Stimulated activated CD4-positive, alpha-beta T cell treated with anti-CD3 and anti-CD28 coated beads, Interleukin-2, amount 100 ng/mL, for 4 hours (primary cell): ENCODE measurements at regions not wholly inside any gene's neighbourhood (a gene's known extent, or its start where the extent isn't known, plus 50 kb on each side); places are given as distances from the start of the nearest gene placed in this dataset.

Experiments
- DNase-seq: peaks from one replicate; pipeline ENCODE4 v3.0.0-alpha.2; 2020; ENCODE audit warnings: low read depth

DNA sequence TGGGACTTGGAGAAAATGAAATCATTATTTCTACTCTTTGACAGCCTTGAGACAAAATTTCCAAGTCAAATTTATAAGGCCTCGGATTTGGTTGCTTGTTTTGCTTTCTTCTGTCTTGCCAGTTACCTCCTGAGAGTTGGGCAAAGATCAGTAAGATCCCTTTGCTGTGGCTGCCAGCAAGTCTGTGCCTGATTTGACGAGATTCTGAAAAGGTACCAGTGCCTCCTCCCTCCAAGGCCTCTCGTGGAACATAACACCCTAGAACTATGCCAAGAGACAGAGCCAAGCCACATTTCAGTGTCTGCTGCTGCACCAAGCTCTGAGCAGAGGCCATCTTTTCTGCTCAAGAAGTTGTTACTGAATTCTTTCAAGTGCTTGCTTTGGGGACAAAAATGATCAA is 61.0 kb downstream of the GTPBP8 start:
- DNase-seq, result no peak

DNA sequence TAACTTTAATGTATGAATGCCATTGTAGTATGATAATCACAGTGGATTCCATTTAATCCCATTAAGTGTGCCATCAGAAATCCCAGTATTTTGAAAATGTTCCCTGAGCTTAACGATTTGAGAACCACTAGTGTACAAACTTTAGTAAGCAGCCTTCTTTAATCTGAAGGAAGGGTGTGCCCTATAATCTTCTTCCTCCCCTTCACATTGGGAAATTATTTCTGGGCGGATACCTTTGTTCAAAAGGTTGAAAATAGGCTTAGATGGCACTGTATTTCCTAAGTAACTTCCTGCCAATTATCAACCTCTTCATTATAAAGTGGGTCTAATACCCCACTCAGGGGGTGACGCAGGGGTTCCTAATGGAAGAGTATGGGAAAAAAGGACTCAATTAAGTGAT is 62.4 kb downstream of the GTPBP8 start:
- no peak for DNase-seq

DNA sequence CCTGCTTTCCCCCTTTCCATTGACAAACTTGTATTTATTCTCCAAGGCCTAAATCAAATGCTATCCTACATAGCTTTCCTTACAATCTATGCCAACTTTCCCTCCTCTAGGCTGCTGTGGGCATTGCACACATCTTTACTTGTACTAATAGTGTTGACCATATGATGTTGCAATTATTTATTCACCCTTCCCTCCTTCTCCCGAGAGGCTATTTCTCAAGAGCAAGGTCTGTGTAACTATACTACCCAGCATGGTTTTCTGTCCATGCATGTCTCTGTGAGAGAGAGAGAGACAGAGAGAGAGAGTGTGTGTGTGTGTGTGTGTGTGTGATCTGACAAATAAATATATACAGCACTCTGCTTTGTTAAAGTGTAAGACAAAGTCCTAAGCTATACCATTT is 63.8 kb downstream of the GTPBP8 start:
- no peak for DNase-seq

DNA sequence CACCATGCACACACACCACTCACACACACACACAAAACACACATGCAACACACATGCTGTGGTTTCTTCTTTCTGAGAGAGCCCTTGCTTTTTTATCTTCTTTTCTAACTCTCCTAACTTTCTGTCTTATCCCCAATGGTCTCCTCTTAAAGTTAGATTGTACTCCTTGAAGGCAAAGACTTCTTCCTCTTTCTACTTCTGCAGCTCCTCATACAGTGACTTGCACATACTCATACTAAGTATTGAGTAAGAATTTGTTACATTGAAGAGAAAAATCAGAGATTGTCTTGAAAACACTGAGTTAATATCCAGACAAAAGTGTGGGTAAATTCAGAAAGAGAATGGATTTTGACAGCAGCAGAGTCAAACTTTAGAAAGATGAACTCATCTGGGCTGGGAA is 64.4 kb downstream of the GTPBP8 start:
- no peak for DNase-seq

GRCh38 chr3:113055961-113056360 is 65.2 kb downstream of the GTPBP8 start:
- no peak for DNase-seq

- no peak for DNase-seq
Observed at GRCh38 chr3:113057117-113057516, 66.3 kb downstream of the GTPBP8 start.

DNA sequence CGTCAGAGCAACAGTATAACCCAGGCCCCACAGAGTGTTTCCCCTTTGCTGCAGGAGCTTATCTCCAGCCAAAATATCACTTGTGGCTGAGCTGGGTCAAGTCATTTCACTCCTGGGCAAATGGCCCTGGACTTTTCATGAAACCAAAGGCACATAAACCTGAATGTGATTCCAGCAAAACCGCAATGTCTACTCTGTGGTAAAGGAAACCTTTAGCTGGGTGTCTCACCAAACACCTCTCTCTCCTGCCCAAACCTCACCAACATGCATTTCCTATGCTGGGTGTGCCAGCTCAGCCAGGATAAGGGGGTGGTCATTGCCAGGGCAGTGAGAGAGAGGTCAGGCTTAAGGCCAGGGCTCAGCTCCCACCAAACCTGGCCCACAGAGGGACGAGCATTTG is 67.4 kb downstream of the GTPBP8 start:
- no peak for DNase-seq

- no peak for DNase-seq
Observed at GRCh38 chr3:113062705-113063104, 71.9 kb downstream of the GTPBP8 start.

GRCh38 chr3:113063126-113063894 is 72.5 kb downstream of the GTPBP8 start:
- no peak for DNase-seq

DNA sequence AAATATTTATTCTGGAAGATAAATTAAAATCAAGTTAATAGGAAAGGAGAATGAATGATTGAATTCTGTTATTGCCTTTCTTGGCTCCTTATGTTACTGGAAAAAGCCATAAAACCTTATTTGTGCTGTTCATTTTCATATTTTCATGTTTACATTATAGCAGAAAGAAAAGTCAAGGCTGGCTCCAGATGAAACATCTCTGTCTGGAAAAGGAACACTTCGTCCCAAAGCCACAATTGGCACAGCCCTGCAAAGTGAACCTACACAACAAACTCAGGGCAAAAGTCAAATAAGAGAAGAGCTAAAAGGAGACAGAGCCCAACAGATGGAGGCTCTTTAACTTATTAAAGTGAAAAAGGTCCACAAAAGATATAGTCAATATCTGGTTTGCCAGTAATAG is 73.4 kb downstream of the GTPBP8 start:
- DNase-seq, result no peak

- no peak for DNase-seq
Observed at GRCh38 chr3:113065336-113065735, 74.6 kb downstream of the GTPBP8 start.

GRCh38 chr3:113070072-113070640 is 79.4 kb downstream of the GTPBP8 start:
- no peak for DNase-seq

GRCh38 chr3:113070681-113071113 is 79.9 kb downstream of the GTPBP8 start:
- no peak for DNase-seq

GRCh38 chr3:113075588-113075987 is 84.8 kb downstream of the GTPBP8 start:
- no peak for DNase-seq

DNA sequence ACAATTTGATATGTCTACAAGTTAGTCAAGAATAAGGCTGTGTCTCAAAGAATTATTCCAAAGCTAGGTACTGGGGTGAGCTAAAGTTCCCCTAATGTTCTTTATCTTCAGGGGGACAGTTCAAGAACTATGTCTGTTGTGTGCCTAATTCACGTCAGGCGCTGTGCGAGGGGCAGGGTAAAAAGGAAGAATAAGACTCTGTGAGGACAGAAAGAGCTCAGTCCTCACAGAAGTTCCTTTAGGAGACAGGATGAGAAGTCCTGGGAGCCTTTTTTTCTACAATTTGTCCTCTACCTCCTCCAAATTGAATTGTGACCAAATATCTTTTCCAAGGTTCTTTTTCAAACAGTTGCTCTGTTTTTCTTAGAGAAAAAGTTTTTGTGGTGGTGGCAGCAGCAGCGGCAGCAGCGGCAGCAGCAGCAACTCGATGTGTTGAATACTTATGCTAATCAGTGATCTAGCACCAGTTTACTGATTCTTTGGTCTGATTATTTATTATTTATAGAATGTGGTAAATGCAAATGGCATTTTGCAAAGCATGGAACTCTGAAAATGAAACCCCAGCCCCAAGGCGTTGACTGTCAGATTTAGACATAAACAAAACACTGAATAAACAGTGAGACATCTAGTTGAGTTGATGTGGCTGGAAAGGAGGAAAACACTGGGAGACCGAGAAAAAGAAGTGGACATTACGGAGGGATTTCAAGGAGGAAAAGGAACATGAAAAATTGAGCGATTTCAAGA is 88.6 kb downstream of the GTPBP8 start:
- DNase-seq, result no peak

DNA sequence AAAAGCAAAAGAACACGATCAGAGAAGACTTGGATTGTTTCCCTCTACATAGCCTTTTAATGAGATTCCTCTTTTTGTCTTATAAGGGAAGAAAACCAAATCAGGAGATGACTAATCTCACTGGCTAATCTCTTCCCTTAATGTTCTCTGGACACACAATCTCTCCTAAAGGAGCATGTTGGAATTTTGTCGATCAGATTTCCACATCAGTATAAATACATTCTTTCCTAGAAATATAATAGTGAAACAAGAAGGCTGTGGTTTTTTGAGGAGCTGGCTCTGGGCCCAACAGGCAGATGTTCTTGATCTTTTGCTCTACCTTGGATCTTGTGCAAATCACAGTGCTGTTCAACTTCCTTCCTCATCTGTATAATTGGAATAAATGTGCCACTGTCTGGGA is 94.0 kb downstream of the GTPBP8 start:
- DNase-seq, result no peak

DNA sequence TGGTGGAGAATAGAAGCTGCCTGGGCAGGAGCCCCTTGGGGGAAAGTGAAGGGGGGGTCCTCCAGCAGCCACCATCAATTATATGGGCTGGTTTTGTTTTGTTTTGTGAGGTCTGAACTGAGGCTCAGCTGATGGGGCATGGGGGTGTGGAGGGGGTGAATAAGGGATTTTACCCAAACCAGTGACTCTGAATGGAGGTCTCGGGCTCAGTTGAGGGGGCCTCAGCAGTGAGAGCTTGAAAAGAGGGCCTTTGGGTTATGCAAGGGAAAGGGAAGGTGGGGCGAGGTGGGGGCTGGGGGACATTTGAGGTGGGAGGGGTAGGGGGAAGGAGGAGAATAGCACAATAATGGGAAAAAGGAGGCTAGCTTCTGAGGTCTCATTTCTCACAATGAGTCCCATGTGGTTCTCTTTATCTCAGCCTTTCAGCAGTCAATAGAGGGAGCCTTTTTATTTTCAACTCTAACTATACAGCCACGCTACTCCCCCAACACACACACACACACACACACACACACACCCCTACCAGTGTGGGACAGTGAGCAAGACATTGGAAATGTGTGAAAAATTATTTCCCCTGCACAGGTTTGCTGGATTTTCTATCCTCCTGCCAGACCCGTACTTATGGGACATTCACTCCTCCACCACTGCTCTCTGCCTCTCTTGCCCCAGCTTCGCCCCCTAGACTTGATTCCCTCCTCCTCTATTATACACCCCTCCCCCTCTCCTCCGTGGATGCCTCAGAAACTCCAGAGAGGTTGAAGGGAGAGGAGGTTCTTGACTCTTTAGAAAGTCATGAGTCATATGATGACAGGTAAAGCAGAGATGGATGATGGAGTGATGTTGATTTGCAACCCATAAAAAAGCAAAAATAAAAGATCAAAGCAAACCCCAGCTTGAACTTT is 96.0 kb downstream of the GTPBP8 start:
- no peak for DNase-seq

- DNase-seq, result no peak
Observed at GRCh38 chr3:113088616-113089015, 97.8 kb downstream of the GTPBP8 start.

- no peak for DNase-seq
Observed at GRCh38 chr3:113091417-113091816, 100.6 kb downstream of the GTPBP8 start.

DNA sequence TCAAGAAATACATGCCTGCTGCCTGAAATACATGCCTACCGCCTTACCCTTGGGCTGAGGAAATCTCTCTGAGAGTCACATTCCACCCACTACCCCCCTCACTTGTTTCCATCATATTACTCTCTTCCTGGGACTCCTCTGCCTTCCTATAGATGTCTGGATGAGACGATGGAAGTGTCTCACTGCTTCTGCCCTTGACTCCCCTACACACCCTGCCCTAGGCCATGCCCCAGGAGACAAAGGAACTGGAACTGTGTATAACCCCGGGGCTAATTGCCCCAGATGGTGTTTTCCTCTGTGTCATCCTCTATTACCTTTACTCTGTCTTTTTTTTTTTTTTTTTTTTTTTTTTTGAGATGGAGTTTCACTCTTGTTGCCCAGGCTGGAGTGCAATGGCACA is 102.0 kb downstream of the GTPBP8 start:
- no peak for DNase-seq

- no peak for DNase-seq
Observed at GRCh38 chr3:113094337-113095221, 103.8 kb downstream of the GTPBP8 start.
